NT2/D1 (cell line): ENCODE measurements at regions not wholly inside any gene's neighbourhood (a gene's known extent, or its start where the extent isn't known, plus 50 kb on each side); places are given as distances from the start of the nearest gene placed in this dataset.

Experiments used
- YY1 ChIP-seq: IDR thresholded peaks from 2 replicates; pipeline ENCODE4 v1.6.1; 2011; ENCODE audit not compliant: insufficient read length, insufficient read depth
- ZNF274 ChIP-seq: IDR thresholded peaks from 2 replicates; pipeline ENCODE4 v1.6.1; 2011; ENCODE audit warnings: mild to moderate bottlenecking, low read depth, low read length

DNA sequence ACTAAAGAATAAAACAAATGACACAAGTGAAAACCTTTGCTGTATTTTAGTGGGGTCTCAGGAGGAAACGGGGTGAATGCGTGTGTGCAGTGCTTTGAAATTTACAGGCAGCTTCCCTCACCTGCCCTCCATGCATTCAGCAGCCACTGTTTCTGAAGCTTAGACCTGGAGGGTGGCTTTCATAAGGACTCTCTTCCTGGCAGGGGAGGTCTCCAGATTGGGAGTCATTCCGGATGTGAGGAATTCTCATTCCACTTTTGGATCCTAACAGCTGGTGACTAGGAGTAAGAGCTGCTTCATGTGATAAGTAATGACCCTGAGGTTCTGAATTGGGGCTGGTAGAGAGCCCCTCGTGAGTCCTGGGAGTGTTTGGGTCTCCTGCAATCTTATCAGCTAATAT, 192.5 kb downstream of the SH3BP4 start:
- TF ChIP-seq YY1 = no peak
- no peak for TF ChIP-seq ZNF274
